ENCODE measurements at regions not wholly inside any gene's neighbourhood (a gene's known extent, or its start where the extent isn't known, plus 50 kb on each side); places are given as distances from the start of the nearest gene placed in this dataset.

DNA sequence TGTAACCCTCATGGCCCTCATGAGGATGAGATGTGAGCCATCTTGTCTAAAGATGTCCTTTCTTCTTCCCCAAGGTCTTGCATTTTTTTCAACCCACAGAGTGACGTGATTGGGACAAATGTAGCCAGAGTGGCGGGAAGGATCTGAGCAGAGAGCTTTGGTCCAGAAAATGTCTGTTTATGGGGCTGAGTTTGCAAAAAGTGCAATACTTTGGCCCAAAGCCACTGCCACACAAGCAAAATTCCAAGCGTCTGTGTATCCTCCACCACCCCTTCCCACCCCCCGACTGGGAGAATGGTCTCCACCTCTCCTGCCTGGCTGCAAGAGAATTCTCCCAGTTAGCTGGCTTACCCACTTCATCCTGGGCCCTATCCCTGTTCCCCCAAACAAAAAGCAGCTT is 246.9 kb upstream of the LRIG1 start:
- no peaks in the 10 kb centered on the region for H3K9me3 ChIP-seq (ENCODE audit: control insufficient read depth, insufficient read depth, low read depth, low read length)
- H3K4me1 ChIP-seq (ENCODE audit: control insufficient read depth, insufficient read depth, low read length), result no peaks in the 10 kb centered on the region
- H3K4me3 ChIP-seq (ENCODE audit: low read depth, low read length), result no peak overlapping the region
- H3K9ac ChIP-seq (ENCODE audit: low read length), result no peak overlapping the region
- H3K36me3 ChIP-seq (ENCODE audit: control insufficient read depth, insufficient read depth, low read length), result no peaks in the 10 kb centered on the region
- no peak overlapping the region for H3K27ac ChIP-seq (ENCODE audit: low read depth, low read length)
- H3K27me3 ChIP-seq (ENCODE audit: control insufficient read depth, insufficient read depth, low read length), result no peaks in the 10 kb centered on the region

DNA sequence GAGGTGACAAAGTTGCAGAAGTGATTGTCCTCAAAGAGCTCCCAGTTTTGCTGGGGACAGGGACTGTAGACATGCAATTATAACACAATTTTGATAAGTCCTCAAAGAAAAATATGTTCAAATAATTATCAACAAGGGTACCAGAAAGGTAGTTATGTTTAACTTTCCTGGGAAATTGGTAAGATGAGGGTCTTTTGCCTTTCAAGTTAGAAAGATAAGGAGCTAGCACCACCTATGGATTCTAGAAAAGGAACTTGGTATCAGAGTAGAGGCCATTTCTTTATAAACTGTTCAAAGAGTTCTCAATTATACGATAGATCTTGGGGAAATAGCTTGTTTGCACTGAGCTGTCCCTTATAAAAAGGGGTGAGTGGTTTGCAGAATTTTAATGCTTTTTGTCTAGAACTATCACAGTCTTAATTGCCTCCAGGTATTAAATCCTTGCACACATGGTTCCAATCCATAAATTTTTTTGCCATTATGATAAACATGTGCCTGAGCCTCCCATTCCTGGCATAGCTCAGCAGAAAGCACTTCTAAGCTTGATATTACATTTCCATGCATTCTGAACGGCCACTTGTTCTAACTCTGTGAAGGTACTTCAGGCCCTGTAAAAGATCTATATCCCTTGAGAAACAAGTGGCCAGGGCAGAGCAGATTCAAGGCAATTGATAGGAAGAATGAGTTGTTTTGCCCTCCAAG is 247.5 kb upstream of the LRIG1 start:
- no peaks in the 10 kb centered on the region for H3K27me3 ChIP-seq (ENCODE audit: control insufficient read depth, insufficient read depth, low read length)
- H3K4me3 ChIP-seq (ENCODE audit: low read depth, low read length), result no peak overlapping the region
- no peaks in the 10 kb centered on the region for H3K4me1 ChIP-seq (ENCODE audit: control insufficient read depth, insufficient read depth, low read length)
- H3K27ac ChIP-seq (ENCODE audit: low read depth, low read length), result no peak overlapping the region
- no peaks in the 10 kb centered on the region for H3K9me3 ChIP-seq (ENCODE audit: control insufficient read depth, insufficient read depth, low read depth, low read length)
- H3K36me3 ChIP-seq (ENCODE audit: control insufficient read depth, insufficient read depth, low read length), result no peaks in the 10 kb centered on the region
- H3K9ac ChIP-seq (ENCODE audit: low read length), result no peak overlapping the region

GRCh38 chr3:66751842-66752241 is 246.3 kb upstream of the KBTBD8 start:
- no peaks in the 10 kb centered on the region for H3K9me3 ChIP-seq (ENCODE audit: control insufficient read depth, insufficient read depth, low read depth, low read length)
- H3K4me1 ChIP-seq (ENCODE audit: control insufficient read depth, insufficient read depth, low read length), result no peaks in the 10 kb centered on the region
- H3K9ac ChIP-seq (ENCODE audit: low read length), result no peak overlapping the region
- no peaks in the 10 kb centered on the region for H3K27me3 ChIP-seq (ENCODE audit: control insufficient read depth, insufficient read depth, low read length)
- H3K4me3 ChIP-seq (ENCODE audit: low read depth, low read length), result no peak overlapping the region
- no peak overlapping the region for H3K27ac ChIP-seq (ENCODE audit: low read depth, low read length)
- no peaks in the 10 kb centered on the region for H3K36me3 ChIP-seq (ENCODE audit: control insufficient read depth, insufficient read depth, low read length)

DNA sequence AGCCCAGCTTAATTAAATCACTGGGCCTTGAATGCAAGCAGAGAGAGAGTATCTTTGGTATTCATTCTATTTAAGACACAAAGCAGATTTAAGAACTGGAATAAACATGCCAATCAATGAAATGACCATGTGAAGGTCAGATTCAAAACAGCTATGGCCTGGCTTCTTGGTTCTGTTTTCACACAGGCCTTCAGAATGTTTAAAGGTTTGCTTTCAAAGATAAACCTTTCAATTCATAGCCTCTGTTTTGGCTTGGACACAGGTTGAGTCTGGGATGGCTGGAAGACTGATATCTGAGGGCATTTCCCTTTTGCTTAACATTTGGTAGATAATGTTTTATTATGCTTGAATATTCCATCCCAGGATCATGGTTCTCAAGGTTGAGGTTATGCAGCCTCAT is 244.4 kb upstream of the KBTBD8 start:
- no peak overlapping the region for H3K4me3 ChIP-seq (ENCODE audit: low read depth, low read length)
- H3K36me3 ChIP-seq (ENCODE audit: control insufficient read depth, insufficient read depth, low read length), result no peaks in the 10 kb centered on the region
- H3K9ac ChIP-seq (ENCODE audit: low read length), result no peak overlapping the region
- no peaks in the 10 kb centered on the region for H3K9me3 ChIP-seq (ENCODE audit: control insufficient read depth, insufficient read depth, low read depth, low read length)
- no peaks in the 10 kb centered on the region for H3K27me3 ChIP-seq (ENCODE audit: control insufficient read depth, insufficient read depth, low read length)
- no peak overlapping the region for H3K27ac ChIP-seq (ENCODE audit: low read depth, low read length)
- H3K4me1 ChIP-seq (ENCODE audit: control insufficient read depth, insufficient read depth, low read length), result no peaks in the 10 kb centered on the region

DNA sequence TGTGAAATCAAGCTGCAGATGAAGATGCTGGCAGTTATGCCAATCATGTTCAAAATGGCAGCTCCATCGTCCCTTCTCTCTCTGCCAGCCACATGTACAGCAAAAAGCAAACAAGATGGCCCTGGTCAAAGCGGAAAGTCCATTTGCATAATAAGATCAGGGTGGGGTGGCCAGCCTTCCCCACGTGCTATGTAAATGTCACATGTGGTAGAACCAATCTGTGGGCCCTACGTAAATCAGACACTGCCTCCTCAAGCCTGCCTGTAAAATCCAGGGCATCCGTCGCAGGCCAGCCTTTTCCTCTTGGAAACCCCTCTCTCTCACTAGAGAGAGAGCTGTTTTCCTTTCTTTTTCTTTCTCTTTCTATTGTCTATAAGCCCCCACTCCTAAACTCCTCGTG is 243.5 kb upstream of the KBTBD8 start:
- Histone ChIP-seq H3K9ac (ENCODE audit: low read length) (no peak overlapping the region), H3K36me3 (ENCODE audit: control insufficient read depth, insufficient read depth, low read length) (no peaks in the 10 kb centered on the region), H3K27me3 (ENCODE audit: control insufficient read depth, insufficient read depth, low read length) (no peaks in the 10 kb centered on the region), H3K4me3 (ENCODE audit: low read depth, low read length) (no peak overlapping the region), H3K27ac (ENCODE audit: low read depth, low read length) (no peak overlapping the region), H3K4me1 (ENCODE audit: control insufficient read depth, insufficient read depth, low read length) (no peaks in the 10 kb centered on the region), H3K9me3 (ENCODE audit: control insufficient read depth, insufficient read depth, low read depth, low read length) (no peaks in the 10 kb centered on the region)

- H3K36me3 ChIP-seq (ENCODE audit: control insufficient read depth, insufficient read depth, low read length), result no peaks in the 10 kb centered on the region
- no peaks in the 10 kb centered on the region for H3K27me3 ChIP-seq (ENCODE audit: control insufficient read depth, insufficient read depth, low read length)
- no peak overlapping the region for H3K27ac ChIP-seq (ENCODE audit: low read depth, low read length)
- H3K9ac ChIP-seq (ENCODE audit: low read length), result no peak overlapping the region
- H3K4me1 ChIP-seq (ENCODE audit: control insufficient read depth, insufficient read depth, low read length), result no peaks in the 10 kb centered on the region
- H3K4me3 ChIP-seq (ENCODE audit: low read depth, low read length), result no peak overlapping the region
- no peaks in the 10 kb centered on the region for H3K9me3 ChIP-seq (ENCODE audit: control insufficient read depth, insufficient read depth, low read depth, low read length)
Observed at GRCh38 chr3:66755924-66756323, 242.2 kb upstream of the KBTBD8 start.

- Histone ChIP-seq H3K27me3 (ENCODE audit: control insufficient read depth, insufficient read depth, low read length) (no peaks in the 10 kb centered on the region), H3K9ac (ENCODE audit: low read length) (no peak overlapping the region), H3K27ac (ENCODE audit: low read depth, low read length) (no peak overlapping the region), H3K36me3 (ENCODE audit: control insufficient read depth, insufficient read depth, low read length) (no peaks in the 10 kb centered on the region), H3K4me1 (ENCODE audit: control insufficient read depth, insufficient read depth, low read length) (no peaks in the 10 kb centered on the region), H3K9me3 (ENCODE audit: control insufficient read depth, insufficient read depth, low read depth, low read length) (no peaks in the 10 kb centered on the region), H3K4me3 (ENCODE audit: low read depth, low read length) (no peak overlapping the region)
Observed at GRCh38 chr3:66756468-66757036, 241.6 kb upstream of the KBTBD8 start.

DNA sequence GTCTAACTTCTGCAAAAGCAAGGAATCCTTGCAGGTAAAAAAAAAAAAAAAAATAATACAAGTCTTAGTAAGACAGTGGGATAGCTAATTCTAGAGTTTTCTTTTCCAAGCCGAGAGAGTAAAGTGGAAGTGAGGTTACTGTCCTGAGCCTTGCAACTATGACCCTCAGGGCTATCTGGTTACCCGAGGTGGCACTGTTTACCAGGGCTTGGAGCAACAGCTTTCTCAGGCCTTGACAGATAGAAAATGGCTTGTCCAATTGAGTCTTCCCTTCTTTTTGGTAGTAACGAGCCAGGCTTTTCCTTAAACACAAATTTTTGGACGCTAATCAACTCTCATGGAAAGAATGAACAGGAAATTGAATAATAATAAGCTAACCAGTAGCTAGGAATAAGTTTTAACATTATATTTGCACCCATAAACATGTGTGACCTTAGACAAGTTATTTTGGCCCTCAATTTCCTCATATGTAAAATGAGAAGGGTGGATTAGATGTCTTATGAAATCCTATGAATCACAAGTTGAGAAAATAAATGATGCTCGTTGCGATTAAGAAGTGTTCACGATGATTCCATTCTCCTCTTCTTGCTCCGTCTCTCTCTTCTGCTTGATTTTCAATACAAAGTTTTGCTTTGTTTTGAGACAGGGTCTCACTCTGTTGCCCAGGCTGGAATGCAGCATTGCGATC is 236.9 kb upstream of the KBTBD8 start:
- Histone ChIP-seq H3K9ac (ENCODE audit: low read length) (no peak overlapping the region), H3K36me3 (ENCODE audit: control insufficient read depth, insufficient read depth, low read length) (no peaks in the 10 kb centered on the region), H3K4me3 (ENCODE audit: low read depth, low read length) (no peak overlapping the region), H3K9me3 (ENCODE audit: control insufficient read depth, insufficient read depth, low read depth, low read length) (no peaks in the 10 kb centered on the region), H3K27ac (ENCODE audit: low read depth, low read length) (no peak overlapping the region), H3K27me3 (ENCODE audit: control insufficient read depth, insufficient read depth, low read length) (no peaks in the 10 kb centered on the region), H3K4me1 (ENCODE audit: control insufficient read depth, insufficient read depth, low read length) (no peaks in the 10 kb centered on the region)

- Histone ChIP-seq H3K27ac (ENCODE audit: low read depth, low read length) (no peak overlapping the region), H3K9me3 (ENCODE audit: control insufficient read depth, insufficient read depth, low read depth, low read length) (no peaks in the 10 kb centered on the region), H3K36me3 (ENCODE audit: control insufficient read depth, insufficient read depth, low read length) (no peaks in the 10 kb centered on the region), H3K27me3 (ENCODE audit: control insufficient read depth, insufficient read depth, low read length) (no peaks in the 10 kb centered on the region), H3K4me3 (ENCODE audit: low read depth, low read length) (no peak overlapping the region), H3K4me1 (ENCODE audit: control insufficient read depth, insufficient read depth, low read length) (no peaks in the 10 kb centered on the region), H3K9ac (ENCODE audit: low read length) (no peak overlapping the region)
Observed at GRCh38 chr3:66762916-66763693, 235.0 kb upstream of the KBTBD8 start.

GRCh38 chr3:66778107-66778506 is 220.0 kb upstream of the KBTBD8 start:
- no peaks in the 10 kb centered on the region for H3K27me3 ChIP-seq (ENCODE audit: control insufficient read depth, insufficient read depth, low read length)
- peaks cover 14% of the 10 kb centered on the region; the same call in 1 of the 2 replicates for H3K4me1 ChIP-seq (ENCODE audit: control insufficient read depth, insufficient read depth, low read length)
- H3K27ac ChIP-seq (ENCODE audit: low read depth, low read length), result no peak overlapping the region
- H3K9ac ChIP-seq (ENCODE audit: low read length), result no peak overlapping the region
- no peak overlapping the region for H3K4me3 ChIP-seq (ENCODE audit: low read depth, low read length)
- no peaks in the 10 kb centered on the region for H3K9me3 ChIP-seq (ENCODE audit: control insufficient read depth, insufficient read depth, low read depth, low read length)
- no peaks in the 10 kb centered on the region for H3K36me3 ChIP-seq (ENCODE audit: control insufficient read depth, insufficient read depth, low read length)

GRCh38 chr3:66778777-66779176 is 219.3 kb upstream of the KBTBD8 start:
- no peak overlapping the region for H3K4me3 ChIP-seq (ENCODE audit: low read depth, low read length)
- peaks cover 14% of the 10 kb centered on the region; the same call in 1 of the 2 replicates for H3K4me1 ChIP-seq (ENCODE audit: control insufficient read depth, insufficient read depth, low read length)
- peaks cover 3% of the 10 kb centered on the region for H3K9me3 ChIP-seq (ENCODE audit: control insufficient read depth, insufficient read depth, low read depth, low read length)
- H3K36me3 ChIP-seq (ENCODE audit: control insufficient read depth, insufficient read depth, low read length), result no peaks in the 10 kb centered on the region
- no peak overlapping the region for H3K9ac ChIP-seq (ENCODE audit: low read length)
- no peak overlapping the region for H3K27ac ChIP-seq (ENCODE audit: low read depth, low read length)
- H3K27me3 ChIP-seq (ENCODE audit: control insufficient read depth, insufficient read depth, low read length), result no peaks in the 10 kb centered on the region

Data from HUES6 (cell line).